HPDE6-E6E7 (cell line): ENCODE measurements at regions not wholly inside any gene's neighbourhood (a gene's known extent, or its start where the extent isn't known, plus 50 kb on each side); places are given as distances from the start of the nearest gene placed in this dataset.
"Not testable (repeated sequence)": the region's sequence is repeated elsewhere in the genome, so short reads cannot be mapped to it uniquely, and the experiment has no call there.

Experiments
- DNase-seq: peaks from one replicate; pipeline ENCODE4 v3.0.0; 2011; ENCODE audit warnings: missing footprints; ENCODE audit errors: extremely low spot score

DNA sequence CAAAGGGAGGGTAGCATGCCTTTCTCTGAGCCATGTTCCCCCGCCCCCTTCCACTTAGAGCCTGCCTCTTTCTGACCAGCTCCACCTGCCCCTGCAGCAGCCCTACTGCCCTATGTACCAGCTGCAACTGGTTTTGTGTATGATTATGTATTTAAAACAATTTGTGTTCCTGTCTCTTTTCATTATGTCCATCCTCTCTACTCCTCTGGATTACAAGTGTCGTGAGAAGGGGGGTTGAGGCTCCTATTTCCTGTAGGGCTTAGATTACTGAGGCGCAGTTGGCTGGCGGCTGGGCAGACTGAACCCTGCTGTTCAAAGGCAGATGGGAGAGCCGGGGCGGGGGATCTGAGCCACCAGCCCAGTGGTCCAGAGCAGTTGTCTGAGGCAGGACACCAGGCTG is 213.3 kb downstream of the KCNRG start:
- no peak for DNase-seq

DNA sequence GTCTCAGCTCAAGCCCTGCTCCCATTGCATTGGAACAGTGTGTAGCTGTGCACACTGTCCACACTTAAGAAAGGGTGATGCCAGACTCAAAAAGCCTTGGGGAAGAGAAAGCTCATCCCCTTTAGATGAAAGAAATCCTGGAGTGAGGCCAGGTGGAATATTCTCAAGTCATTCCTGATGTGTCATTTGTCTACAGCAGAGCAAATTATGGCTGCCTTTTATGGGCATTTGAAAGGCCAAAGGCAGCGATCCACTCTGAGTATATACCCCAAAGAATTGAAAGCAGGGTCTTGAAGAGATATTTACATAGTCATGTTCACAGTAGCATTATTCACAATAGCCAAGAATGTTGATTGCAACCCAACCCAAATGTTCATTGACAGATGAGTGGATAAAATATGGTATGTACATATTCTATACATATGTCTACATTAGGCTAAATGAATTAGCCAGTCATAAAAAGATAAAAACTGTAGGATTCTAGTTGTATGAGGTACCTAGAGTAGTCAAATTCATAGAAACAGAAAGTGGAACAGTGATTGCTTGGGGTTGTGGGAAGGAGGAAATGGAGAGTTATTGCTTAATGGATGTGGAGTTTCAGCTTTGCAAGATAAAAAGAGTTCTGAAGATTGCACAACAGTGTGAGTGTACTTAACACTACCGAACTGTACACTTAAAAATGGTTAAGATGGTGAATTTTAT is 214.9 kb downstream of the KCNRG start:
- DNase-seq = no peak

DNA sequence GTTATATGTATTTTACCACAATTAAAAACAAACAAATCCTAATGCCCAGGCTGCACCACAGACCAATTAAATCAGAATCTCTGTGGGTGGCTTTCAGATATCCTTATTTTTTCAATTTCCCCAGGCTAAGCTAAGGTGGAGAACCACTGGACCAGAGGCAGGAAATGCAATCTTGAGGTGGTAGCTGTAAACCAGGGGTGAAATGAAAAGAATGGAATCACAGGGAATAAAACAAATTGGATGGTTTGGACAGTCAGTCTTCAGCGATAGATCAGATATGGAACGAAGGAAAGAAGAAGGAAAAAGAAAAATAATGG is 215.4 kb downstream of the KCNRG start:
- DNase-seq = no peak

DNA sequence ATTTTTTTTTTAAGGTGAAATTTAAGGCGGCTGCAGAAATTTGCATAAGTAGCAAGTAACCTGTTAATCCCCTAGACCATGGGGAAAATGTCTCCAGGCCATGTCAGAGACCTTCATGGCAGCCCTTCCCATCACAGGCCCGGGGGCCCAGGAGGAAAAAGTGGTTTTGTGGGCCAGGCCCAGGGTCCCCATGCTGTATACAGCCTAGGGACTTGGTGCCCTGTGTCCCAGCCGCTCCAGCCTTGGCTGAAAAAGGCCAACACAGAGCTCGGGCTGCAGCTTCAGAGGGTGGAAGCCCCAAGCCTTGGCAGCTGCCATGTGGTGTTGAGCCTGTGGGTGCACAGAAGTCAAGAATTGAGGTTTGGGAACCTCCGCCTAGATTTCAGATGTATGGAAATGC is 218.3 kb downstream of the KCNRG start:
- DNase-seq = not testable (repeated sequence)

GRCh38 chr13:50235604-50236342 is 220.5 kb downstream of the KCNRG start:
- DNase-seq = no peak

DNA sequence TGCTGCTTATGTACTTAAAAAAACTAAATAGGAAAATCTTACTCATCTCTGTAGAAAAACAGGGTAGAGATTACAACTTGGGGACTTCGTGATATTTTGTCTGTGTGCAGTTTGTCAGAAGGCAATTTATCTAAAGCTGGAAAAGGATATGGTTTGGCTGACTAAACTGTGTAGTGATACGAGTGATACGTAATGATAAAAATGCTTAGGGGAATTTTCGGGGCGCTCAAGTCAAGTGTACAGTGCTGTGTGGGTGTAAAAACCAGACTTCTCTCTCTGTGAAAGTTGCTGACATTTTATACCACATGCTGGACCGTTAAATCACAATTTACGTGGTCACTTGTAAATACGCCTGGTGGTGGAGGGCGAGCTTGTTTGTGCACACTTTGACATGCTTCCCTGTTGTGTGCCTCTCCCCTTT is 221.7 kb downstream of the KCNRG start:
- no peak for DNase-seq

DNA sequence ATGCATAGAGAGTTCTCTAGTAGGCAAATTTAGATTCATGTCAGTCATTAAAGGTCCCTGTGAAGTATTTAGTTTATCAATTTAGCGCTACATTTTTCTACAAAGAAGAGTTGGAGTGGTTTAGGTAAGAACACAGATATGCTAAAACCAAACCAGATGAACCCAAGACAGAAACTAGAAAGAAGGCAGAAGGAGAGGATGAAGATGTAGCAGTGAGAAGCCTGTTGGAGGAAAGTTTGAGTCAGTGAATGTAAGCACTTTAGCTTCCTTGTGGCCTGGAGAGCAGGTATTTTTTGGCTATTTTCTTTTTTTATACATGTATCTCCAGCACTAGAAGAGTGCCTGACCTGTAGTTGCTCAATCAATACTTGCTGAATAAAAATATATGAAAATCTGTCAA is 223.7 kb downstream of the KCNRG start:
- no peak for DNase-seq

- no peak for DNase-seq
These were observed 226.2 kb downstream of the KCNRG start for GRCh38 chr13:50241479-50241878.

GRCh38 chr13:50243931-50244330 is 228.7 kb downstream of the KCNRG start:
- DNase-seq = no peak

DNA sequence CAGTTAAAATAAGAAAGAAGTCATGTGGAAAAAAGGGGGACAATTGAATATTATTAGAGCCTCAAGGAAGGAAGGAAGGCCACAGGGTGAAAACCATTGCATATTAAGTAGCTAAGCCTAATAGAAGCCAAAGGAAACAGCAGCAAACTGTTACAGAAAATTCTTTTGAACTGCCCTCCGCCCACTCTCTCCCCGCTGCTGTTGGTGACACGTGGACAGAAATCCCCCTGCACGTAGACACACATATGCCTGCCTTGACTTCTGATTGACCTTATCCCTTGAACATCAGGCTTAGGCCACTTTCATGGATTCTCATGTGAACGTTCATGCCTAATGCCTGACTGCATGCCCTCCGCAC is 229.1 kb downstream of the KCNRG start:
- no peak for DNase-seq

- DNase-seq = peak; percentile 29
These were observed 229.7 kb downstream of the KCNRG start for GRCh38 chr13:50244713-50245574.

GRCh38 chr13:50247223-50247622 is 232.0 kb downstream of the KCNRG start:
- no peak for DNase-seq

GRCh38 chr13:50248516-50249143 is 233.4 kb downstream of the KCNRG start:
- no peak for DNase-seq

GRCh38 chr13:50249144-50249521 is 233.9 kb downstream of the KCNRG start:
- DNase-seq = no peak

DNA sequence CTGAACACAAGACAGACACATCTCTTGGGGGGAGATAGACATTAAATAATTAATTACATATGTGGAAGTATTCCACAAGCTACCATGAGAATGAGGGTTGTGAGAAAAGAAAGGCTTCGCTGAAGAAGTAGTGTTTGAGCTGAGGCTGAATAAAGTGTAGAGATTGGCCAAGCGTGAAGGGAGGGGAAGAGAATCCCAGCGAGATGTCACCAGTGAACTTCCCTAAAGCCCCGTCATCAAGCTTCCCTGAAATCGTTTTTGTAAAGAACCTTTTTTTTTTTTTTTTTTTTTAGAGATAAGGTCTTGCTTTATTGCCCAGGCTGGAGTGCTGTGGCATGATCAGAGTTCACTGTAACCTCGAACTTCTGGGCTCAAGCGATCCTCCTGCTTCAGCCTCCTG is 235.2 kb downstream of the KCNRG start:
- DNase-seq = no peak

DNA sequence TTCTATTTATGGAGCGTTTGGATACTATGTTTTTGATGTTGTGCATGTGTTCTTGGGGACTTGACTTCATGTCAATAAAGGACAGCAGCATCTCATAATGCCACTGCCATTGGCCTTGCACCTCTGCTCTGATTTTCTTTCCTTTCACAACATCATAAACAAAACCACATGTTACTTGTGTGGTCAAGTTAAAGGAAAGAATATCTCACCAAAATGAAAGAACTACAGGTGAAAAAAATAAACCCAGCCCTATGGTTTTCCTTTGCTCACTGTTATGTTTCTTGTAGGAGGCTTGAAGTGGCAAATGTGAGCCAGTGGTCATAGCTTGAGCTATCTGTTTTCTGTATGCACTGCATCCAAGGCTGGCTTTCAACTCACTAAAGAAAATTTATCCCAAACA is 240.4 kb downstream of the KCNRG start:
- DNase-seq = no peak

GRCh38 chr13:50256536-50257321 is 241.5 kb downstream of the KCNRG start:
- DNase-seq = not testable (repeated sequence)

DNA sequence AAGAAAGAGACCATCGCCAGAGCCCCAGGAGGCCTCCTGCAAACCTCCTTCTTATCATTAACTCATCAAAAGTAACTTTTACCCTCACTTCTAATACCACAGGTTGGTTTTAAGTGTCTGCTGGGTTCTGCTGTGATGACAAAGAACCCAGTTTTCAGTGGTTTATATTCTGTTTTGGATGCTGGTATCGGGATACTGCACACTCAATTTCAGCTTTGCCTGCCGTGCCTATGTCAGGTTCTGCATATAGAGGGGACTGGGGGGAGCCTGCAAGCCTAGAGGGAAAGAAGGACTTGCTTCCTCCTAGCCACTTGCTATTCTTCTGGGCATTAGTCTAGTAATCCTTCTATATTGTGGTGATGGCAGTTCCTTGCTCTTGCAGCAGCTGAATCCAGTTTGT is 242.4 kb downstream of the KCNRG start:
- no peak for DNase-seq

DNA sequence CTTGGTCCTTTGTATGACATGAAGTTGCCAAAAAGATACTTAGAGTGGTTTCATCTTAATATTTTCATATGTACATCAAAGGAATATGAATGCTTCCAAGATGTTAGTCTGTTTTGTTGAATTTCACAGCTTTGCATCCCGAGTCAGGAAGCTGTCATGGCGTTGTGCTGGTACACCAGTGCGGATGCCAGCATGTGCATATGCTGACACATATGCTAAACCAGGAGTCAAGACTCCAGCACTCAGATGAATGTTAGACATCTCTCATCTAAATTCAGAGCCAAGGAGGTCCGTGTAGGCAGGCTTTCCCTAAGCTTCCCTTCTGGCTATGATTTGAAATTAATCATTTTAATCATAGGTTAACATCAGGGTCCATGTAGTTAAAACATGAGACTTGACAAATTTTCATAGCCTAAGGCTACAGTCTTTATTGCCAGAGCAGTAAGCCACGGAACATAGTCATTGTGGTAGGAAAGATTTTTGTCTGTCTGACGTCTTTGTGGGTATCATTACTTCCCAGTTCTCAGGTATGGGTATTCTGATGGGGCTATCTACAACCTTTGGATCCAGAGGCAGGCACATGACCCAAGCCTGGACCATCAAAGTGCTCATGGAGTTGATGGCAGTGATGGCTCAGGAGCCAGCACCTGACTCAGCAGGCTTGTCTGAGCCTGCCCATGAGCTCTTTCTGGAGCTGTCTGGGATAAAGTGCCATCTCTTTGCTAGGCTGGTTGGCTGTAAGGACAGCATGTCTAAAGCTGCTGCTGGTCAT is 246.1 kb downstream of the KCNRG start:
- peak; percentile 22 for DNase-seq

- DNase-seq = no peak
These were observed 251.8 kb downstream of the KCNRG start for GRCh38 chr13:50267066-50267465.

GRCh38 chr13:50267917-50268316 is 252.7 kb downstream of the KCNRG start:
- no peak for DNase-seq
